ENCODE measurements at regions not wholly inside any gene's neighbourhood (a gene's known extent, or its start where the extent isn't known, plus 50 kb on each side); places are given as distances from the start of the nearest gene placed in this dataset.

GRCh38 chr5:173806270-173807035, 81.7 kb upstream of the CPEB4 start (continued):
- no peak for TF ChIP-seq ZNF546 (CRISPR knock-in tag; conservative IDR thresholded peaks at IDR 0.05)
- no peak for TF ChIP-seq ZBTB8A (CRISPR knock-in tag; IDR thresholded peaks at IDR 0.05; ENCODE audit: borderline replicate concordance, low read depth)
- TF ChIP-seq ZNF644 (CRISPR knock-in tag; IDR thresholded peaks at IDR 0.05; ENCODE audit: low read depth) = peak; percentile 87; the same call in 1 of the 2 replicates
- TF ChIP-seq ZBTB33 (CRISPR knock-in tag; IDR thresholded peaks at IDR 0.05) = peak; percentile 65
- TF ChIP-seq FOXK2 (IDR thresholded peaks at IDR 0.05) = 0 out of 2 replicates have a peak, but pooled peaks have one; percentile 20
- TF ChIP-seq MAFF (IDR thresholded peaks at IDR 0.05; ENCODE audit: low read depth, low read length) = peak; percentile 6; the same call in 1 of the 2 replicates
- TF ChIP-seq ZSCAN25 (CRISPR knock-in tag; IDR thresholded peaks at IDR 0.05) = peak; percentile 60; the same call in 1 of the 2 replicates
- no peak for TF ChIP-seq ZNF264 (CRISPR knock-in tag; IDR thresholded peaks at IDR 0.05)
- peak; percentile 88 for TF ChIP-seq CEBPB (IDR thresholded peaks at IDR 0.05; ENCODE audit: borderline replicate concordance, low read depth, low read length)
- TF ChIP-seq, protein P1, sequence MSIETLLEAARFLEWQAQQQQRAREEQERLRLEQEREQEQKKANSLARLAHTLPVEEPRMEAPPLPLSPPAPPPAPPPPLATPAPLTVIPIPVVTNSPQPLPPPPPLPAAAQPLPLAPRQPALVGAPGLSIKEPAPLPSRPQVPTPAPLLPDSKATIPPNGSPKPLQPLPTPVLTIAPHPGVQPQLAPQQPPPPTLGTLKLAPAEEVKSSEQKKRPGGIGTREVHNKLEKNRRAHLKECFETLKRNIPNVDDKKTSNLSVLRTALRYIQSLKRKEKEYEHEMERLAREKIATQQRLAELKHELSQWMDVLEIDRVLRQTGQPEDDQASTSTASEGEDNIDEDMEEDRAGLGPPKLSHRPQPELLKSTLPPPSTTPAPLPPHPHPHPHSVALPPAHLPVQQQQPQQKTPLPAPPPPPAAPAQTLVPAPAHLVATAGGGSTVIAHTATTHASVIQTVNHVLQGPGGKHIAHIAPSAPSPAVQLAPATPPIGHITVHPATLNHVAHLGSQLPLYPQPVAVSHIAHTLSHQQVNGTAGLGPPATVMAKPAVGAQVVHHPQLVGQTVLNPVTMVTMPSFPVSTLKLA (IDR thresholded peaks at IDR 0.05) = peak; percentile 65
- no peak for TF ChIP-seq XRCC5 (optimal IDR thresholded peaks at IDR 0.05; ENCODE audit: low read length)
- TF ChIP-seq ZSCAN20 (CRISPR knock-in tag; IDR thresholded peaks at IDR 0.05; ENCODE audit: borderline replicate concordance) = no peak
- TF ChIP-seq ZNF292 (CRISPR knock-in tag; IDR thresholded peaks at IDR 0.05; ENCODE audit: borderline replicate concordance, low read depth) = peak; percentile 54; the same call in 1 of the 2 replicates
- TF ChIP-seq ZNF652 (CRISPR knock-in tag; IDR thresholded peaks at IDR 0.05; ENCODE audit: borderline replicate concordance, low read depth) = no peak; the same call in 1 of the 2 replicates
- no peak for TF ChIP-seq HOXD1 (CRISPR knock-in tag; IDR thresholded peaks at IDR 0.05)
- no peak for TF ChIP-seq ZFYVE20 (CRISPR knock-in tag; IDR thresholded peaks at IDR 0.05; ENCODE audit: borderline replicate concordance, low read depth)
- no peak for TF ChIP-seq ZNF12 (CRISPR knock-in tag; IDR thresholded peaks at IDR 0.05)
- TF ChIP-seq, protein P2, sequence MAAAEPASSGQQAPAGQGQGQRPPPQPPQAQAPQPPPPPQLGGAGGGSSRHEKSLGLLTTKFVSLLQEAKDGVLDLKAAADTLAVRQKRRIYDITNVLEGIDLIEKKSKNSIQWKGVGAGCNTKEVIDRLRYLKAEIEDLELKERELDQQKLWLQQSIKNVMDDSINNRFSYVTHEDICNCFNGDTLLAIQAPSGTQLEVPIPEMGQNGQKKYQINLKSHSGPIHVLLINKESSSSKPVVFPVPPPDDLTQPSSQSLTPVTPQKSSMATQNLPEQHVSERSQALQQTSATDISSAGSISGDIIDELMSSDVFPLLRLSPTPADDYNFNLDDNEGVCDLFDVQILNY (CRISPR knock-in tag; conservative IDR thresholded peaks at IDR 0.05) = no peak
- 0 out of 2 replicates have a peak, but pooled peaks have one; percentile 29 for TF ChIP-seq ZMAT3 (CRISPR knock-in tag; conservative IDR thresholded peaks at IDR 0.05)
- peak; percentile 71; the same call in 1 of the 2 replicates for TF ChIP-seq KDM5B (CRISPR knock-in tag; IDR thresholded peaks at IDR 0.05; ENCODE audit: borderline replicate concordance)
- no peak for TF ChIP-seq ZZZ3 (CRISPR knock-in tag; IDR thresholded peaks at IDR 0.05; ENCODE audit: borderline replicate concordance)
- TF ChIP-seq HOXA5 (CRISPR knock-in tag; IDR thresholded peaks at IDR 0.05) = peak; percentile 29; the same call in 1 of the 2 replicates
- peak; percentile 97 for TF ChIP-seq FOXA3 (CRISPR knock-in tag; IDR thresholded peaks at IDR 0.05)
- 0 out of 2 replicates have a peak, but pooled peaks have one; percentile 31 for TF ChIP-seq ZNF605 (CRISPR knock-in tag; IDR thresholded peaks at IDR 0.05)
- TF ChIP-seq BCL6 (CRISPR knock-in tag; IDR thresholded peaks at IDR 0.05) = peak; percentile 91
- peak; percentile 85 for TF ChIP-seq MAX (IDR thresholded peaks at IDR 0.05)
- TF ChIP-seq ZNF615 (CRISPR knock-in tag; IDR thresholded peaks at IDR 0.05; ENCODE audit: borderline replicate concordance) = no peak
- no peak for TF ChIP-seq ZNF724P (CRISPR knock-in tag; IDR thresholded peaks at IDR 0.05; ENCODE audit: borderline replicate concordance)

All from HepG2 (cell line).